GM23338 (cell line): ENCODE measurements at regions not wholly inside any gene's neighbourhood (a gene's known extent, or its start where the extent isn't known, plus 50 kb on each side); places are given as distances from the start of the nearest gene placed in this dataset.

Experiments used
- ATAC-seq: fragments of 200-7000 bp; cut with Tn5 transposase; 3 replicates; pipeline ENCODE4 v1.9.1; 2020
- DNase-seq: peaks from one replicate; pipeline ENCODE4 v3.0.0-alpha.2; 2015; ENCODE audit warnings: low spot score
- H2AFZ ChIP-seq: fragments of 200-600 bp; sonication (generic); 2 replicates; pipeline ENCODE4 v1.8.0; 2016; ENCODE audit warnings: antibody characterized with exemption, mild to moderate bottlenecking, moderate library complexity
- H3F3A ChIP-seq: fragments of 200-600 bp; sonication (generic); replicated peaks from 2 replicates; pipeline ENCODE4 v1.8.0; 2017; ENCODE audit warnings: antibody characterized with exemption, mixed run types, low read depth
- H3K27ac ChIP-seq: fragments of 200-600 bp; sonication (generic); 2 replicates; pipeline ENCODE4 v1.6.1; 2016; ENCODE audit warnings: low read depth
- H3K27me3 ChIP-seq: fragments of 200-600 bp; sonication (generic); 2 replicates; pipeline ENCODE4 v1.8.0; 2016; ENCODE audit warnings: mild to moderate bottlenecking, mixed run types, moderate library complexity; ENCODE audit not compliant: insufficient read depth
- H3K36me3 ChIP-seq: fragments of 200-600 bp; sonication (generic); 2 replicates; pipeline ENCODE4 v1.8.0; 2016; ENCODE audit warnings: mild to moderate bottlenecking; ENCODE audit not compliant: insufficient read depth
- H3K4me1 ChIP-seq: fragments of 200-600 bp; sonication (generic); 2 replicates; pipeline ENCODE4 v1.8.0; 2016; ENCODE audit warnings: mild to moderate bottlenecking, moderate library complexity; ENCODE audit not compliant: insufficient read depth
- H3K4me2 ChIP-seq: fragments of 200-600 bp; sonication (generic); 2 replicates; pipeline ENCODE4 v1.7.1; 2017; ENCODE audit warnings: mixed run types
- H3K4me3 ChIP-seq: fragments of 200-600 bp; sonication (generic); 2 replicates; pipeline ENCODE4 v1.6.1; 2016; ENCODE audit warnings: mixed run types
- H3K79me2 ChIP-seq: fragments of 200-600 bp; sonication (generic); replicated peaks from 2 replicates; pipeline ENCODE4 v1.8.0; 2017; ENCODE audit warnings: mild to moderate bottlenecking; ENCODE audit not compliant: insufficient read depth
- H3K9me2 ChIP-seq: fragments of 200-600 bp; sonication (generic); 2 replicates; pipeline ENCODE4 v1.8.0; 2017; ENCODE audit not compliant: insufficient read depth
- H4K20me1 ChIP-seq: fragments of 200-600 bp; sonication (generic); replicated peaks from 2 replicates; pipeline ENCODE4 v1.8.0; 2017; ENCODE audit warnings: mild to moderate bottlenecking; ENCODE audit not compliant: insufficient read depth
- H3K27ac Mint-ChIP-seq: 2 replicates; pipeline ENCODE4 v1.8.0; 2020; ENCODE audit warnings: inconsistent platforms, mild to moderate bottlenecking, moderate library complexity, mixed read lengths
- H3K27me3 Mint-ChIP-seq: 3 replicates; pipeline ENCODE4 v1.8.0; 2022; ENCODE audit warnings: low read depth, mild to moderate bottlenecking, moderate library complexity, mixed read lengths, inconsistent platforms; ENCODE audit not compliant: insufficient read depth, poor library complexity
- H3K36me3 Mint-ChIP-seq: 3 replicates; pipeline ENCODE4 v1.8.0; 2021; ENCODE audit warnings: low read depth, mild to moderate bottlenecking, inconsistent platforms, moderate library complexity, mixed read lengths
- H3K4me1 Mint-ChIP-seq: 3 replicates; pipeline ENCODE4 v1.8.0; 2020; ENCODE audit warnings: mild to moderate bottlenecking, inconsistent platforms, mixed read lengths
- H3K4me3 Mint-ChIP-seq: 3 replicates; pipeline ENCODE4 v1.8.0; 2021; ENCODE audit warnings: moderate library complexity, mild to moderate bottlenecking, inconsistent platforms, mixed read lengths
- H3K9me3 Mint-ChIP-seq: 3 replicates; pipeline ENCODE4 v1.8.0; 2020; ENCODE audit warnings: moderate library complexity, mild to moderate bottlenecking, inconsistent platforms, mixed read lengths
- CREB1 ChIP-seq: fragments of 250-450 bp; sonication (Bioruptor Pico); IDR thresholded peaks from 2 replicates; pipeline ENCODE4 v1.5.0; 2020; ENCODE audit warnings: low read depth, mild to moderate bottlenecking, moderate library complexity
- CTCF ChIP-seq, 2 experiments: fragments of 200-600 bp in 1 of 2; sonication (generic) in 1 of 2; conservative IDR thresholded peaks; 2 replicates each; pipeline versions ENCODE4 v1.5.1 to v1.6.1; 2016 to 2017; ENCODE audit warnings: antibody characterized with exemption in 2 of 2, low read depth in 2 of 2, mild to moderate bottlenecking in 2 of 2, moderate library complexity in 1 of 2
- EZH2 ChIP-seq: fragments of 200-600 bp; sonication (generic); IDR thresholded peaks from one replicate; pipeline ENCODE4 v1.8.0; 2017; ENCODE audit warnings: antibody characterized with exemption, mild to moderate bottlenecking, low read depth; ENCODE audit not compliant: unreplicated experiment
- EZH2phosphoT487 ChIP-seq: fragments of 200-600 bp; sonication (generic); IDR thresholded peaks from one replicate; pipeline ENCODE4 v1.8.1; 2018; ENCODE audit warnings: antibody characterized with exemption; ENCODE audit not compliant: unreplicated experiment
- JUNB ChIP-seq: IDR thresholded peaks from one replicate; pipeline ENCODE4 v1.6.1; 2016; ENCODE audit warnings: antibody characterized with exemption; ENCODE audit not compliant: unreplicated experiment
- NANOG ChIP-seq: IDR thresholded peaks from 2 replicates; pipeline ENCODE4 v1.6.1; 2016; ENCODE audit warnings: antibody characterized with exemption, borderline replicate concordance
- POLR2AphosphoS5 ChIP-seq: IDR thresholded peaks from 2 replicates; pipeline ENCODE4 v1.6.1; 2016; ENCODE audit warnings: antibody characterized with exemption, low read depth
- ZNF114 ChIP-seq: fragments of 250-450 bp; sonication (Bioruptor Pico); IDR thresholded peaks from 2 replicates; pipeline ENCODE4 v1.5.0; 2020; ENCODE audit warnings: mild to moderate bottlenecking, moderate library complexity
- ZNF331 ChIP-seq: fragments of 250-450 bp; sonication (Bioruptor Pico); IDR thresholded peaks from 2 replicates; pipeline ENCODE4 v1.5.0; 2020; ENCODE audit warnings: low read depth, mild to moderate bottlenecking, moderate library complexity
- TF ChIP-seq, protein P1 (sequence below): IDR thresholded peaks from 2 replicates; pipeline ENCODE4 v1.6.1; 2016; ENCODE audit warnings: antibody characterized with exemption
- TF ChIP-seq, protein P2 (sequence below): IDR thresholded peaks from one replicate; pipeline ENCODE4 v1.6.1; 2018; ENCODE audit warnings: antibody characterized with exemption; ENCODE audit not compliant: unreplicated experiment

DNA sequence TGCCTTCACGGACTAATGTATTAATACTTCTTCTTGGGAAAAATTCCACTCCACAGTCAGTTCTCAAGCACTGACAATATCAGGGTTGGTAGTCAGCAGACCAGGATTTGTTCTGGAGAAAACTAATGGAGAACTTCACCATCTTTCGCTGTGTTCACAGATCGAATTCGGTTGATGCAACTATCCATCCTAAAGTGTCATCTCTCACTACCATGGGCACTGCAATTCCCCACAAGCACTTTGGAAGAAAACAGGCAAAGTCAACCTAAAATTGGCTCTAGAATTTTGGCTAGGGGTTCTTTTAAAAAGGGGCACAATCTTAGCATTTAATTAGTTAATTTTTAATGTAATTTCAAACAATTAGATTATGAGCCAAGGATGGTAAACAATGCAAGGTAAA lies 164.4 kb downstream of the HGF start:
- Histone ChIP-seq H3K4me1 (no peaks in the 10 kb centered on the region), H3K79me2 (no peaks in the 10 kb centered on the region), H2AFZ (peak overlapping the region; percentile 12; the same call in 1 of the 2 replicates), H3F3A (no peaks in the 10 kb centered on the region), H3K36me3 (no peaks in the 10 kb centered on the region), H3K27ac (no peak overlapping the region), H3K4me3 (no peak overlapping the region), H4K20me1 (no peaks in the 10 kb centered on the region), H3K4me2 (no peak overlapping the region), H3K27me3 (no peaks in the 10 kb centered on the region), H3K9me2 (no peaks in the 10 kb centered on the region; the same call in 1 of the 2 replicates)
- ATAC-seq (no peak), DNase-seq (no peak)
- Mint-ChIP-seq H3K27ac (no peak overlapping the region), H3K4me1 (no peaks in the 10 kb centered on the region), H3K9me3 (no peaks in the 10 kb centered on the region), H3K36me3 (no peaks in the 10 kb centered on the region), H3K27me3 (no peaks in the 10 kb centered on the region), H3K4me3 (no peak overlapping the region)
- TF ChIP-seq, protein P1, sequence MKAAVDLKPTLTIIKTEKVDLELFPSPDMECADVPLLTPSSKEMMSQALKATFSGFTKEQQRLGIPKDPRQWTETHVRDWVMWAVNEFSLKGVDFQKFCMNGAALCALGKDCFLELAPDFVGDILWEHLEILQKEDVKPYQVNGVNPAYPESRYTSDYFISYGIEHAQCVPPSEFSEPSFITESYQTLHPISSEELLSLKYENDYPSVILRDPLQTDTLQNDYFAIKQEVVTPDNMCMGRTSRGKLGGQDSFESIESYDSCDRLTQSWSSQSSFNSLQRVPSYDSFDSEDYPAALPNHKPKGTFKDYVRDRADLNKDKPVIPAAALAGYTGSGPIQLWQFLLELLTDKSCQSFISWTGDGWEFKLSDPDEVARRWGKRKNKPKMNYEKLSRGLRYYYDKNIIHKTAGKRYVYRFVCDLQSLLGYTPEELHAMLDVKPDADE = no peak
- TF ChIP-seq, protein P2, sequence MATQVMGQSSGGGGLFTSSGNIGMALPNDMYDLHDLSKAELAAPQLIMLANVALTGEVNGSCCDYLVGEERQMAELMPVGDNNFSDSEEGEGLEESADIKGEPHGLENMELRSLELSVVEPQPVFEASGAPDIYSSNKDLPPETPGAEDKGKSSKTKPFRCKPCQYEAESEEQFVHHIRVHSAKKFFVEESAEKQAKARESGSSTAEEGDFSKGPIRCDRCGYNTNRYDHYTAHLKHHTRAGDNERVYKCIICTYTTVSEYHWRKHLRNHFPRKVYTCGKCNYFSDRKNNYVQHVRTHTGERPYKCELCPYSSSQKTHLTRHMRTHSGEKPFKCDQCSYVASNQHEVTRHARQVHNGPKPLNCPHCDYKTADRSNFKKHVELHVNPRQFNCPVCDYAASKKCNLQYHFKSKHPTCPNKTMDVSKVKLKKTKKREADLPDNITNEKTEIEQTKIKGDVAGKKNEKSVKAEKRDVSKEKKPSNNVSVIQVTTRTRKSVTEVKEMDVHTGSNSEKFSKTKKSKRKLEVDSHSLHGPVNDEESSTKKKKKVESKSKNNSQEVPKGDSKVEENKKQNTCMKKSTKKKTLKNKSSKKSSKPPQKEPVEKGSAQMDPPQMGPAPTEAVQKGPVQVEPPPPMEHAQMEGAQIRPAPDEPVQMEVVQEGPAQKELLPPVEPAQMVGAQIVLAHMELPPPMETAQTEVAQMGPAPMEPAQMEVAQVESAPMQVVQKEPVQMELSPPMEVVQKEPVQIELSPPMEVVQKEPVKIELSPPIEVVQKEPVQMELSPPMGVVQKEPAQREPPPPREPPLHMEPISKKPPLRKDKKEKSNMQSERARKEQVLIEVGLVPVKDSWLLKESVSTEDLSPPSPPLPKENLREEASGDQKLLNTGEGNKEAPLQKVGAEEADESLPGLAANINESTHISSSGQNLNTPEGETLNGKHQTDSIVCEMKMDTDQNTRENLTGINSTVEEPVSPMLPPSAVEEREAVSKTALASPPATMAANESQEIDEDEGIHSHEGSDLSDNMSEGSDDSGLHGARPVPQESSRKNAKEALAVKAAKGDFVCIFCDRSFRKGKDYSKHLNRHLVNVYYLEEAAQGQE = no peak
- TF ChIP-seq ZNF331 (CRISPR knock-in tag) (no peak), POLR2AphosphoS5 (no peak), JUNB (no peak), CTCF (conservative IDR thresholded peaks at IDR 0.05; ENCODE audit: low read depth in 2 of 2) (no peak), NANOG (no peak), EZH2 (no peak), CREB1 (CRISPR knock-in tag) (no peak), EZH2phosphoT487 (no peak), ZNF114 (CRISPR knock-in tag) (no peak)
